H9 (cell line): ENCODE measurements at regions not wholly inside any gene's neighbourhood (a gene's known extent, or its start where the extent isn't known, plus 50 kb on each side); places are given as distances from the start of the nearest gene placed in this dataset.

Experiments used
- DNase-seq: peaks from one replicate; pipeline ENCODE4 v3.0.0-alpha.2; 2017
- H2AFZ ChIP-seq: one replicate; pipeline ENCODE4 v1.6.1; 2013; ENCODE audit warnings: mild to moderate bottlenecking, low read length, control low read depth, moderate library complexity
- H2AK5ac ChIP-seq: 2 replicates; pipeline ENCODE4 v1.6.1; 2013; ENCODE audit warnings: low read length, control low read depth, mixed read lengths; ENCODE audit not compliant: insufficient read length
- H2BK120ac ChIP-seq: one replicate; pipeline ENCODE4 v1.6.1; 2013; ENCODE audit warnings: low read depth, mild to moderate bottlenecking, low read length, control low read depth, inconsistent platforms; ENCODE audit not compliant: poor library complexity, severe bottlenecking
- H2BK12ac ChIP-seq: 2 replicates; pipeline ENCODE4 v1.6.1; 2013; ENCODE audit warnings: low read length, control low read depth, mixed read lengths, low read depth; ENCODE audit not compliant: insufficient read length
- H2BK15ac ChIP-seq: 2 replicates; pipeline ENCODE4 v1.6.1; 2013; ENCODE audit warnings: low read depth, low read length, control low read depth
- H2BK20ac ChIP-seq: one replicate; pipeline ENCODE4 v1.6.1; 2013; ENCODE audit warnings: low read depth, mild to moderate bottlenecking, low read length, control low read depth, inconsistent platforms; ENCODE audit not compliant: poor library complexity, severe bottlenecking
- H2BK5ac ChIP-seq: 2 replicates; pipeline ENCODE4 v1.6.1; 2013; ENCODE audit warnings: low read length, control low read depth, mixed read lengths; ENCODE audit not compliant: insufficient read length
- H3K14ac ChIP-seq: 2 replicates; pipeline ENCODE4 v1.6.1; 2013; ENCODE audit warnings: low read length, control low read depth; ENCODE audit not compliant: insufficient read depth
- H3K18ac ChIP-seq: 2 replicates; pipeline ENCODE4 v1.6.1; 2013; ENCODE audit warnings: low read depth, mild to moderate bottlenecking, mixed read lengths, low read length, control low read depth; ENCODE audit not compliant: insufficient read length
- H3K23ac ChIP-seq: 2 replicates; pipeline ENCODE4 v1.6.1; 2013; ENCODE audit warnings: low read length, control low read depth, mixed read lengths, low read depth; ENCODE audit not compliant: insufficient read length
- H3K23me2 ChIP-seq: 2 replicates; pipeline ENCODE4 v1.6.1; 2013; ENCODE audit warnings: low read depth, mild to moderate bottlenecking, mixed read lengths, low read length, control low read depth; ENCODE audit not compliant: insufficient read length, poor library complexity, severe bottlenecking
- H3K27ac ChIP-seq: 2 replicates; pipeline ENCODE4 v1.5.1; 2013; ENCODE audit warnings: low read length, control low read depth, mixed read lengths, low read depth; ENCODE audit not compliant: insufficient read length
- H3K27me3 ChIP-seq: 2 replicates; pipeline ENCODE4 v1.6.1; 2013; ENCODE audit warnings: low read length, control low read depth, inconsistent platforms; ENCODE audit not compliant: insufficient read depth
- H3K4ac ChIP-seq: 2 replicates; pipeline ENCODE4 v1.6.1; 2013; ENCODE audit warnings: low read depth, mild to moderate bottlenecking, control low read depth, inconsistent platforms, low read length, moderate library complexity
- H3K4me1 ChIP-seq: 2 replicates; pipeline ENCODE4 v1.6.1; 2013; ENCODE audit warnings: low read length, control low read depth, inconsistent platforms; ENCODE audit not compliant: insufficient read depth
- H3K4me2 ChIP-seq: 2 replicates; pipeline ENCODE4 v1.6.1; 2013; ENCODE audit warnings: low read length, control low read depth, mixed read lengths; ENCODE audit not compliant: insufficient read length, insufficient read depth
- H3K56ac ChIP-seq: 2 replicates; pipeline ENCODE4 v1.6.1; 2013; ENCODE audit warnings: low read depth, mild to moderate bottlenecking, mixed read lengths, low read length, control low read depth; ENCODE audit not compliant: insufficient read length
- H3K79me1 ChIP-seq: 2 replicates; pipeline ENCODE4 v1.6.1; 2013; ENCODE audit warnings: low read depth, mild to moderate bottlenecking, moderate library complexity, low read length, control low read depth, inconsistent platforms; ENCODE audit not compliant: insufficient read depth, poor library complexity, severe bottlenecking
- H3K79me2 ChIP-seq: 2 replicates; pipeline ENCODE4 v1.6.1; 2013; ENCODE audit warnings: low read length, control low read depth, inconsistent platforms; ENCODE audit not compliant: insufficient read depth
- H3K9ac ChIP-seq: 2 replicates; pipeline ENCODE4 v1.6.1; 2013; ENCODE audit warnings: low read length, control low read depth, mixed read lengths; ENCODE audit not compliant: insufficient read length; ENCODE audit errors: extremely low read depth
- H3K9me3 ChIP-seq: one replicate; pipeline ENCODE4 v1.6.1; 2013; ENCODE audit warnings: low read depth, low read length, inconsistent platforms; ENCODE audit not compliant: control insufficient read depth
- H3T11ph ChIP-seq: one replicate; pipeline ENCODE4 v1.6.1; 2013; ENCODE audit warnings: mild to moderate bottlenecking, low read length, control low read depth, inconsistent platforms
- H4K20me1 ChIP-seq: one replicate; pipeline ENCODE4 v1.6.1; 2013; ENCODE audit not compliant: control insufficient read depth, insufficient read length, insufficient read depth
- H4K5ac ChIP-seq: 2 replicates; pipeline ENCODE4 v1.6.1; 2013; ENCODE audit warnings: low read depth, mild to moderate bottlenecking, mixed read lengths, low read length, control low read depth; ENCODE audit not compliant: insufficient read length
- H4K8ac ChIP-seq: replicated peaks from 2 replicates; pipeline ENCODE4 v1.6.1; 2013; ENCODE audit warnings: low read length, control low read depth, mixed read lengths, low read depth; ENCODE audit not compliant: insufficient read length
- H4K91ac ChIP-seq: 2 replicates; pipeline ENCODE4 v1.6.1; 2013; ENCODE audit warnings: low read depth, mild to moderate bottlenecking, moderate library complexity, mixed read lengths, low read length, control low read depth; ENCODE audit not compliant: insufficient read length
- H3K27ac Mint-ChIP-seq, 3 experiments: 2 replicates in 2 of 3; 3 replicates in 1 of 3; pipeline ENCODE4 v1.8.0; 2020 to 2021; ENCODE audit warnings: mixed read lengths in 3 of 3, mild to moderate bottlenecking in 1 of 3, moderate library complexity in 1 of 3
- H3K27me3 Mint-ChIP-seq: 2 replicates; pipeline ENCODE4 v1.8.0; 2021; ENCODE audit warnings: low read depth, mild to moderate bottlenecking, moderate library complexity, mixed read lengths
- H3K36me3 Mint-ChIP-seq, 3 experiments: 2 replicates in 2 of 3; 3 replicates in 1 of 3; pipeline ENCODE4 v1.8.0; 2020 to 2021; ENCODE audit warnings: low read depth in 3 of 3, mixed read lengths in 3 of 3; ENCODE audit not compliant: insufficient read depth in 1 of 3
- H3K4me1 Mint-ChIP-seq, 2 experiments: 2 replicates each; pipeline ENCODE4 v1.8.0; 2020; ENCODE audit warnings: mixed read lengths in 2 of 2
- H3K4me3 Mint-ChIP-seq, 2 experiments: 2 replicates in 1 of 2; 3 replicates in 1 of 2; pipeline ENCODE4 v1.8.0; 2020 to 2021; ENCODE audit warnings: mild to moderate bottlenecking in 2 of 2, mixed read lengths in 2 of 2, moderate library complexity in 1 of 2
- H3K9me3 Mint-ChIP-seq, 2 experiments: 2 replicates in 1 of 2; 3 replicates in 1 of 2; pipeline ENCODE4 v1.8.0; 2020; ENCODE audit warnings: mild to moderate bottlenecking in 2 of 2, mixed read lengths in 2 of 2, moderate library complexity in 1 of 2
- CTCF ChIP-seq: fragments of 200-600 bp; sonication (generic); conservative IDR thresholded peaks from 3 replicates; pipeline ENCODE4 v1.8.0; 2021; ENCODE audit warnings: antibody characterized with exemption, mild to moderate bottlenecking
- WGBS: extraction: QIAGEN DNeasy Blood & Tissue Kit; methylation state at CpG from one replicate; pipeline ENCODE4 v1.1.7; 2013; ENCODE audit warnings: missing lambda C conversion rate, low lambda C conversion rate, mixed read lengths; ENCODE audit not compliant: insufficient read length; ENCODE audit errors: extremely low coverage; 5-methylcytosine and 5-hydroxymethylcytosine counted together

- Histone ChIP-seq H3K18ac (no peak overlapping the region), H3K9me3 (no peaks in the 10 kb centered on the region), H4K8ac (no peak overlapping the region), H3K27ac (no peak overlapping the region), H4K5ac (no peak overlapping the region), H2BK120ac (no peak overlapping the region), H3K79me1 (no peaks in the 10 kb centered on the region), H3K23me2 (no peaks in the 10 kb centered on the region), H3K14ac (no peak overlapping the region), H3K27me3 (no peaks in the 10 kb centered on the region), H2BK12ac (no peak overlapping the region), H2BK15ac (no peak overlapping the region), H2BK5ac (no peak overlapping the region), H3K79me2 (no peaks in the 10 kb centered on the region), H3K4me2 (no peak overlapping the region), H2AFZ (no peak overlapping the region), H3K4ac (no peak overlapping the region), H4K91ac (no peak overlapping the region), H3K9ac (no peak overlapping the region), H4K20me1 (no peaks in the 10 kb centered on the region), H3K4me1 (no peaks in the 10 kb centered on the region), H2BK20ac (no peak overlapping the region), H3K56ac (no peak overlapping the region), H3T11ph (no peak overlapping the region), H2AK5ac (no peak overlapping the region), H3K23ac (no peak overlapping the region)
- Mint-ChIP-seq H3K27ac (no peak overlapping the region), H3K9me3 (no peaks in the 10 kb centered on the region), H3K4me3 (no peak overlapping the region), H3K4me1 (peaks cover 14 to 17% of the 10 kb centered on the region in 2 experiments), H3K27me3 (no peaks in the 10 kb centered on the region; the same call in 1 of the 2 replicates), H3K36me3 (no peaks in the 10 kb centered on the region)
- WGBS: no CpG with 5 or more reads among the region's 3 CpGs
- no peak for DNase-seq
- no peak for TF ChIP-seq CTCF
These were observed 606.6 kb downstream of the TMEM114 start for GRCh38 chr16:7983676-7984075.
